BJ (cell line): ENCODE measurements at regions not wholly inside any gene's neighbourhood (a gene's known extent, or its start where the extent isn't known, plus 50 kb on each side); places are given as distances from the start of the nearest gene placed in this dataset.

ENCODE experiments used
- CTCF ChIA-PET: fragments of 350-600 bp; formaldehyde crosslinking; extraction: SDS; loops from one replicate; lab custom pipeline; 2021; ENCODE audit warnings: antibody characterized with exemption, inconsistent platforms; lab: Yijun Ruan, JAX
- POLR2A ChIA-PET: fragments of 300-600 bp; sonication (Branson Sonifier 250); formaldehyde crosslinking; extraction: SDS; loops from one replicate; lab custom pipeline; 2021; ENCODE audit warnings: antibody characterized with exemption; lab: Charles Lee
- DNase-seq: peaks from one replicate; pipeline ENCODE4 v3.0.0-alpha.2; 2011; ENCODE audit warnings: low read depth
- H3K27me3 ChIP-seq: 2 replicates; pipeline ENCODE4 v1.6.0; 2011; ENCODE audit warnings: low read length; ENCODE audit not compliant: control insufficient read depth, insufficient read depth
- H3K36me3 ChIP-seq: 2 replicates; pipeline ENCODE4 v1.5.1; 2011; ENCODE audit warnings: low read length; ENCODE audit not compliant: control insufficient read depth, insufficient read depth
- H3K4me3 ChIP-seq: 2 replicates; pipeline ENCODE4 v1.5.1; 2011; ENCODE audit warnings: low read depth, mild to moderate bottlenecking, control low read depth, low read length
- CTCF ChIP-seq: IDR thresholded peaks from 2 replicates; pipeline ENCODE4 v1.5.1; 2011; ENCODE audit warnings: low read depth, mild to moderate bottlenecking, control low read depth, inconsistent platforms, low read length, moderate library complexity; ENCODE audit not compliant: insufficient read depth

DNA sequence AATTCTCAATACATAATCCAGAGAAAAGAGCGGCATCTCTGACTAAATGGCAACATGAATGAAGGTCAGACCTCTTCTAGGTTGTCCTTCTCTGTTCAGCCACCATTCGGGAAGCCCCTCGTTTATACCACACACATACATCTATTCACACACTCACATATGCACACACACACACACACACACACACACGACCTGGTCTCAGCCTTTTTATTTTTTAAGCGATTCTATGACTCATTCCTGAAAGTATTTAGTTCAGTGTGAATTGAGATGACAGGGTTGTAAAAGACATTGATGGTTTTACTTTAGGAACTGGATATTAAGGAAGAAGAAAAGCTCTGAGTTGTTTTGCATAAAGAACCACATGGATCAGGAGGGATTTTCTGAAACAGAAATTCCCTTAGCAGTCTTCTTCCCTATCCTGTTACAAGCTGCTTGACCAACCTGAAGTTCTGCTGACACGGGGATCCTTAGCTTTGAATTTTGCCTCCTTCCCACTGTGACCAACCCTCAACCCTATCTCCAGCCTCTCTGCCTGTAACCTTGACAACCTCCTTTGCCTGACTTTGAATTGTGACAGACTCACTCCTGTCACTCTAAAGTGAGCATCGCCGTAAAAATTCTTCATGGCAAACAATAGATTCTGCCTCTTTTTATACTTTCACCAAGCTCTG, 383.1 kb upstream of the ESRRG start:
- TF ChIP-seq CTCF, result no peak
- POLR2A ChIA-PET, result no interaction called here
- Histone ChIP-seq H3K36me3 (no peaks in the 10 kb centered on the region), H3K4me3 (no peak overlapping the region), H3K27me3 (no peaks in the 10 kb centered on the region)
- CTCF ChIA-PET, result no interaction called here
- DNase-seq, result no peak

DNA sequence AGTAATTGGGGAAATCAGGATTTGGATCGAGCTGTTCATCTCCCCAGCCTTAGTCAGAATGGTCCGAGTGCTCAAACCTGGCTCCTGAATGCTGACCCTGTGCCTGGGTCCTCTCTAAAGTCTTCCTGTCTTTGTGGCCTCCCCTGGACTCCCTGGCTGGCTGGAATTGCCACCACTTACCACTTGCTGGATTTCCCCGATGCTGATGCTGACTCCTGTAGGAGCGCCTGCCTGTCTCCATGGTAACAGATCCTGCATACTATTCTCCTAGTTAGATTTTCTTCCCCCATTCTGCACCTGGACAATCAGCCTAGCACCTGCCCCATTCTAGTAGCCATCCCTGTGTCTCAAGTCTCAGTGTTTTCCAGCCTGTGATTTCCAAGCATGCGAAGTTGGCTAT, 382.2 kb upstream of the ESRRG start:
- no peak overlapping the region for H3K4me3 ChIP-seq
- ChIA-PET POLR2A (no interaction called here), CTCF (no interaction called here)
- no peaks in the 10 kb centered on the region for H3K27me3 ChIP-seq
- H3K36me3 ChIP-seq, result no peaks in the 10 kb centered on the region
- no peak for DNase-seq
- no peak for TF ChIP-seq CTCF

GRCh38 chr1:217097819-217098218, 374.6 kb upstream of the ESRRG start:
- DNase-seq, result no peak
- Histone ChIP-seq H3K27me3 (no peaks in the 10 kb centered on the region), H3K36me3 (no peaks in the 10 kb centered on the region), H3K4me3 (no peak overlapping the region)
- TF ChIP-seq CTCF, result no peak
- ChIA-PET CTCF (no interaction called here), POLR2A (no interaction called here)

GRCh38 chr1:217096200-217096599, 373.0 kb upstream of the ESRRG start:
- no peak for DNase-seq
- H3K4me3 ChIP-seq, result no peak overlapping the region
- no peaks in the 10 kb centered on the region for H3K27me3 ChIP-seq
- no peak for TF ChIP-seq CTCF
- H3K36me3 ChIP-seq, result no peaks in the 10 kb centered on the region
- POLR2A ChIA-PET, result no interaction called here
- CTCF ChIA-PET, result interaction anchor here (0.6 kb wide), 1 partner anchor 469 kb away, joined by 4 read pairs; no protein-coding TSS in a partner anchor

DNA sequence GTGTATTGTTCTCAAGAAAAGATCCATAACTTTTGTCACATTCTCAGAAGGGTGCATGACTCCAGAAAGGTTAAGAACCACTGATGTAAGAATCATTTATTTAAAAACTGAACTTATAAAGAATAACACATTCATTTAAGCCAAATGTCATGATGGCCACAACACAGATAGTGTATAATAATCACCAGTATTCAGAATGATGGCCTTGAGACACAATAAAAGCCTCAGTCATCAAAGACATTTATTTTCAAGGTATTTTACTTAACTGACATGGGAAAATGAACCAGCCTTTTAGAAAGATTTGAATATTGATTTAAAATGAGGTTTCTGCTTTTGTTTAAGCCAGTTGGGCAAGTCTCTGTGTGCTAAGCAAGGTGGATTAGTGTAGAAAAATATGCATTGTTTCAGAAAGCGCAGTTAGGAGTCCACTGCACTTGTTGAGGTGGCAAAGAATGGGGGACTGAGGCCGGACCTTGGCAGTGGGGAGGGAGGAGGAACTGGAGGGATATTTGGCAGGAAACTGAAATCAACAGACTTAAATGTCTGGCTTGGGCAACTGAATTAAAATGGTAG, 371.9 kb upstream of the ESRRG start:
- no peaks in the 10 kb centered on the region for H3K27me3 ChIP-seq
- H3K36me3 ChIP-seq, result no peaks in the 10 kb centered on the region
- CTCF ChIA-PET, result no interaction called here
- TF ChIP-seq CTCF, result no peak
- POLR2A ChIA-PET, result no interaction called here
- no peak for DNase-seq
- H3K4me3 ChIP-seq, result no peak overlapping the region
